ENCODE measurements at regions not wholly inside any gene's neighbourhood (a gene's known extent, or its start where the extent isn't known, plus 50 kb on each side); places are given as distances from the start of the nearest gene placed in this dataset.

GRCh38 chr3:96000966-96001365 lies 813.4 kb upstream of the EPHA6 start:
- no peaks in the 10 kb centered on the region for H3K36me3 ChIP-seq (ENCODE audit: control insufficient read depth, insufficient read depth, low read length)
- H3K27me3 ChIP-seq (ENCODE audit: control insufficient read depth, insufficient read depth, low read length): no peaks in the 10 kb centered on the region
- no peak overlapping the region for H3K9ac ChIP-seq (ENCODE audit: low read depth, low read length)
- H3K4me1 ChIP-seq (ENCODE audit: control insufficient read depth, insufficient read depth, low read length): no peaks in the 10 kb centered on the region
- H3K9me3 ChIP-seq (ENCODE audit: control insufficient read depth, insufficient read depth, low read length): no peaks in the 10 kb centered on the region
- no peak overlapping the region for H3K4me3 ChIP-seq (ENCODE audit: low read depth, low read length)

DNA sequence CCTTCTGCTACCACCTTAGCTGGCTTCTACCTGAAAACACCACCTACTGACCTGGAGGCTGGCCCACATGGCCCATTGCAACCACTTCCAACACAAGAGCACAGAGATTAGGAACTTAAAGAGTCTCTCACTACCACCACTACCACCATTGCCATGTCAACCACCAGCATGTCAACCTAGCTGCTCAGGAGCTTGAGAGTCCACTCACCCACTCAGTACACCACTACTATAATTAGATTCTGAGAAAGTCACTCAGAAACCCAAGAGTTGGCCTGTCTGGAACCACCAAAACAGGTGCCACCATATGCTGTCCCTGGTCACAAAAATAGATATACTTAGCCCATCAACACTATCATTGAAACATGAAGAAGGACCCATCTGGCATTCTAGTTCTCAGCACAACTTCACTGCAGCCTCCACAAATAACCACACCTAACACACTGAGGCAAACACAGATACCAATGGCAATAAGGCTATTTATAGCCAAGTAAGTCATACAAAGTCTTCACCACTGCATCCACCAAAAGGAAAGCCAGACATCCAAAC lies 806.7 kb upstream of the EPHA6 start:
- no peaks in the 10 kb centered on the region for H3K4me1 ChIP-seq (ENCODE audit: control insufficient read depth, insufficient read depth, low read length)
- no peaks in the 10 kb centered on the region for H3K36me3 ChIP-seq (ENCODE audit: control insufficient read depth, insufficient read depth, low read length)
- H3K27me3 ChIP-seq (ENCODE audit: control insufficient read depth, insufficient read depth, low read length): no peaks in the 10 kb centered on the region
- no peak overlapping the region for H3K9ac ChIP-seq (ENCODE audit: low read depth, low read length)
- H3K4me3 ChIP-seq (ENCODE audit: low read depth, low read length): no peak overlapping the region
- no peaks in the 10 kb centered on the region for H3K9me3 ChIP-seq (ENCODE audit: control insufficient read depth, insufficient read depth, low read length)

GRCh38 chr3:96012939-96013338 lies 801.5 kb upstream of the EPHA6 start:
- H3K4me3 ChIP-seq (ENCODE audit: low read depth, low read length): no peak overlapping the region
- no peaks in the 10 kb centered on the region for H3K36me3 ChIP-seq (ENCODE audit: control insufficient read depth, insufficient read depth, low read length)
- no peak overlapping the region for H3K9ac ChIP-seq (ENCODE audit: low read depth, low read length)

GRCh38 chr3:96017556-96017955 lies 796.8 kb upstream of the EPHA6 start:
- Histone ChIP-seq H3K36me3 (ENCODE audit: control insufficient read depth, insufficient read depth, low read length) (no peaks in the 10 kb centered on the region), H3K9ac (ENCODE audit: low read depth, low read length) (no peak overlapping the region), H3K4me1 (ENCODE audit: control insufficient read depth, insufficient read depth, low read length) (no peaks in the 10 kb centered on the region), H3K4me3 (ENCODE audit: low read depth, low read length) (no peak overlapping the region), H3K27me3 (ENCODE audit: control insufficient read depth, insufficient read depth, low read length) (no peaks in the 10 kb centered on the region), H3K9me3 (ENCODE audit: control insufficient read depth, insufficient read depth, low read length) (no peaks in the 10 kb centered on the region)

More at GRCh38 chr3:96012939-96013338, 801.5 kb upstream of the EPHA6 start:
- Histone ChIP-seq H3K9me3 (ENCODE audit: control insufficient read depth, insufficient read depth, low read length) (no peaks in the 10 kb centered on the region), H3K4me1 (ENCODE audit: control insufficient read depth, insufficient read depth, low read length) (no peaks in the 10 kb centered on the region), H3K27me3 (ENCODE audit: control insufficient read depth, insufficient read depth, low read length) (no peaks in the 10 kb centered on the region)

- Histone ChIP-seq H3K4me3 (ENCODE audit: low read depth, low read length) (no peak overlapping the region), H3K36me3 (ENCODE audit: control insufficient read depth, insufficient read depth, low read length) (no peaks in the 10 kb centered on the region), H3K27me3 (ENCODE audit: control insufficient read depth, insufficient read depth, low read length) (no peaks in the 10 kb centered on the region), H3K9ac (ENCODE audit: low read depth, low read length) (no peak overlapping the region), H3K9me3 (ENCODE audit: control insufficient read depth, insufficient read depth, low read length) (no peaks in the 10 kb centered on the region), H3K4me1 (ENCODE audit: control insufficient read depth, insufficient read depth, low read length) (no peaks in the 10 kb centered on the region)
Measured at GRCh38 chr3:96022676-96023075, 791.7 kb upstream of the EPHA6 start.

DNA sequence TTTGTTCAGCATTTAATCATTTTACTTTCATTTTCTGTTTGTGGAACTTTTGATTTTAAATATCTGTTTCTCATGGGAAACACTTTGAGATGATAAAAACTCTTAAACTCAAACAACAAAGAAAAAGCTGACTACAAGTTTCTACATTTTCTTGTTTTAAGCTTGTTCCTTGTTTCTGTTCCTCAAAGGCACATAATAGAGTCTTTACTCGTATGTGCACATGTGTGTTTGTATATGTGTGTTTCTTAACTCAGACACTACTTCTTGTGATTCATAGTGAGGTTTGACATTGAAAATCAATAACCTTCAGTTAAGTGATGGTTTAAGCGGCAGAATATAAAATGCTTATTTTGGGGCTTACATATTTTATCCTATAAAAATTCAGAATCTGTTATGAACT lies 786.7 kb upstream of the EPHA6 start:
- Histone ChIP-seq H3K36me3 (ENCODE audit: control insufficient read depth, insufficient read depth, low read length) (no peaks in the 10 kb centered on the region), H3K9me3 (ENCODE audit: control insufficient read depth, insufficient read depth, low read length) (no peaks in the 10 kb centered on the region), H3K4me3 (ENCODE audit: low read depth, low read length) (no peak overlapping the region), H3K4me1 (ENCODE audit: control insufficient read depth, insufficient read depth, low read length) (no peaks in the 10 kb centered on the region), H3K27me3 (ENCODE audit: control insufficient read depth, insufficient read depth, low read length) (no peaks in the 10 kb centered on the region), H3K9ac (ENCODE audit: low read depth, low read length) (no peak overlapping the region)

GRCh38 chr3:96039632-96040031 lies 774.8 kb upstream of the EPHA6 start:
- Histone ChIP-seq H3K4me1 (ENCODE audit: control insufficient read depth, insufficient read depth, low read length) (no peaks in the 10 kb centered on the region), H3K9me3 (ENCODE audit: control insufficient read depth, insufficient read depth, low read length) (no peaks in the 10 kb centered on the region), H3K36me3 (ENCODE audit: control insufficient read depth, insufficient read depth, low read length) (no peaks in the 10 kb centered on the region), H3K27me3 (ENCODE audit: control insufficient read depth, insufficient read depth, low read length) (no peaks in the 10 kb centered on the region), H3K4me3 (ENCODE audit: low read depth, low read length) (no peak overlapping the region), H3K9ac (ENCODE audit: low read depth, low read length) (no peak overlapping the region)

DNA sequence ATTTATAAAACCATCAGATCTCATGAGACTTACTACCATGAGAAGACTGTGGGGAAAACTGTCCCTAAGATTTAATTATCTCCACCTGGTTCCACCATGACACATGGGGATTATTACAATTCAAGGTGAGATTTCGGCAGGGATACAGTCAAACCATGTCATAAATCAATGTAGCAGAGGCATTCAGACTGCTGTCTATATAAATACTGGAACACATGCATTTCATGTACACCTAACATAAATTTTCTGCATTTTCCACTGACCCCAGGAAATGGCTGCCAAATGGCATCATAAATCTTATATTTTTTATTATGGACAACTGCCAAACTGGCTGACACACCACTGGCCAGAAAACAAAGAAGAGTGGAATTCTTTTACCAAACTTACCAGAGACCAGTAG lies 755.1 kb upstream of the EPHA6 start:
- no peaks in the 10 kb centered on the region for H3K27me3 ChIP-seq (ENCODE audit: control insufficient read depth, insufficient read depth, low read length)

GRCh38 chr3:96069065-96069464 lies 745.3 kb upstream of the EPHA6 start:
- H3K27me3 ChIP-seq (ENCODE audit: control insufficient read depth, insufficient read depth, low read length): no peaks in the 10 kb centered on the region
- H3K36me3 ChIP-seq (ENCODE audit: control insufficient read depth, insufficient read depth, low read length): no peaks in the 10 kb centered on the region
- no peaks in the 10 kb centered on the region for H3K4me1 ChIP-seq (ENCODE audit: control insufficient read depth, insufficient read depth, low read length)

More for the DNA sequence above, 755.1 kb upstream of the EPHA6 start:
- H3K9me3 ChIP-seq (ENCODE audit: control insufficient read depth, insufficient read depth, low read length): no peaks in the 10 kb centered on the region
- no peaks in the 10 kb centered on the region for H3K4me1 ChIP-seq (ENCODE audit: control insufficient read depth, insufficient read depth, low read length)
- H3K4me3 ChIP-seq (ENCODE audit: low read depth, low read length): no peak overlapping the region
- H3K36me3 ChIP-seq (ENCODE audit: control insufficient read depth, insufficient read depth, low read length): no peaks in the 10 kb centered on the region
- no peak overlapping the region for H3K9ac ChIP-seq (ENCODE audit: low read depth, low read length)

DNA sequence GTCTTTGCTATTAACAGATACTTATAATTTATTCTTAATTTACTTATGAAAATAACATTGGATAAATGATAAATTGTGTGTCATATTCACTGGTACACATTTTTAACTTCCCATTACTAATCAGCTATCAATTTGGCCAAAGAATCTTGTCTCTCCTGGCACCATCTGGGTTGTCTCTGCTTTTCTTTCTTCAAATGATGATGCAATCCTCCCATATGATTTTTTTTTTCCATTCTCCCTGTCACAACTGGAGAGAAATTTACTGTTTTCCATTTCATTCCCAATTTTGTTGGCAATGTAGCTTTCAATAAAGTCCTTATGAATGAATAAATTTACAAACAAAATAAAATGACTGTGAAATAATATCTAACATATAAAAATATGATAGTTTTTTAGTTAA lies 743.7 kb upstream of the EPHA6 start:
- no peak overlapping the region for H3K9ac ChIP-seq (ENCODE audit: low read depth, low read length)
- no peaks in the 10 kb centered on the region for H3K9me3 ChIP-seq (ENCODE audit: control insufficient read depth, insufficient read depth, low read length)
- no peaks in the 10 kb centered on the region for H3K27me3 ChIP-seq (ENCODE audit: control insufficient read depth, insufficient read depth, low read length)
- H3K4me1 ChIP-seq (ENCODE audit: control insufficient read depth, insufficient read depth, low read length): no peaks in the 10 kb centered on the region
- H3K4me3 ChIP-seq (ENCODE audit: low read depth, low read length): no peak overlapping the region
- H3K36me3 ChIP-seq (ENCODE audit: control insufficient read depth, insufficient read depth, low read length): no peaks in the 10 kb centered on the region

More at GRCh38 chr3:96069065-96069464, 745.3 kb upstream of the EPHA6 start:
- Histone ChIP-seq H3K9ac (ENCODE audit: low read depth, low read length) (no peak overlapping the region), H3K4me3 (ENCODE audit: low read depth, low read length) (no peak overlapping the region), H3K9me3 (ENCODE audit: control insufficient read depth, insufficient read depth, low read length) (no peaks in the 10 kb centered on the region)

DNA sequence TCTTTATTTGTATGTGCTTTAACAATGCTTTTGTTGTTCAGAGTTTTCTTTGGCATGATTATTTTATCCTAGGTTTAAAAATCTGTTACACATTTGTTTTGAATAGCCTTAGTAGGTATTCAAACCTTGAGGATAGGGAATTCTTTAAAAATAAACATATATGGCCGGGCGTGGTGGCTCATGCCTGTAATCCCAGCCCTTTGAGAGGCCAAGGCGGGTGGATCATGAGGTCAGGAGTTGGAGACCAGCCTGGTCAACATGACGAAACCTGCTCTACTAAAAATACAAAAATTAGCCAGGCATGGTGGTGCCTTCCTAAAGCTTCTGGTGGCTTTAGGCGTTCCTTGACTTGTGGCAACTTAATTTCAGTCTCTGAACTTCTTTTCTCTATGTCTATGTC lies 743.3 kb upstream of the EPHA6 start:
- Histone ChIP-seq H3K9ac (ENCODE audit: low read depth, low read length) (no peak overlapping the region), H3K27me3 (ENCODE audit: control insufficient read depth, insufficient read depth, low read length) (no peaks in the 10 kb centered on the region), H3K36me3 (ENCODE audit: control insufficient read depth, insufficient read depth, low read length) (no peaks in the 10 kb centered on the region), H3K4me1 (ENCODE audit: control insufficient read depth, insufficient read depth, low read length) (no peaks in the 10 kb centered on the region), H3K4me3 (ENCODE audit: low read depth, low read length) (no peak overlapping the region), H3K9me3 (ENCODE audit: control insufficient read depth, insufficient read depth, low read length) (no peaks in the 10 kb centered on the region)

DNA sequence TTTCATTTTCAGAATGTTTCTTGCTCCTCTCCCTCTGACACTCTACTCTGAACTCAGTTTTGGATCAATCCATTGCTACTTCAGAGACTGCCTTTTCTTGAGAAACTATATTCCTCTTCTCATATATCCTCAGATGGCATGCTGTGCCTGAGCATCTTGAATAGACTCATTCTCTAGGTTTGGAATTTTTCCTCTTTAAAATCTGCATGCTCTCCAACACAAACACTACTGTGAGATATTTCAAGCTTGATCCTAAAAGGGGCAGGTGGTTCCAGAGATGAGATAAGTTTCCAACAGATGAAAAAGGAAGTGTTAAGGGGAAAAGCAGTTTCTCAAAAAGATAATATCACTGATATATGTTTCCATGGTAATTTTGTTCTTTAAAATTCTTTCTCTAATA lies 742.2 kb upstream of the EPHA6 start:
- Histone ChIP-seq H3K27me3 (ENCODE audit: control insufficient read depth, insufficient read depth, low read length) (no peaks in the 10 kb centered on the region), H3K9ac (ENCODE audit: low read depth, low read length) (no peak overlapping the region), H3K36me3 (ENCODE audit: control insufficient read depth, insufficient read depth, low read length) (no peaks in the 10 kb centered on the region), H3K4me1 (ENCODE audit: control insufficient read depth, insufficient read depth, low read length) (no peaks in the 10 kb centered on the region), H3K4me3 (ENCODE audit: low read depth, low read length) (no peak overlapping the region), H3K9me3 (ENCODE audit: control insufficient read depth, insufficient read depth, low read length) (no peaks in the 10 kb centered on the region)
